ENCODE measurements at regions not wholly inside any gene's neighbourhood (a gene's known extent, or its start where the extent isn't known, plus 50 kb on each side); places are given as distances from the start of the nearest gene placed in this dataset.

GRCh38 chr4:173912384-173912783 lies 371.1 kb downstream of the FBXO8 start:
- H2BK15ac ChIP-seq (ENCODE audit: low read depth, low read length), result no peak overlapping the region
- no peak overlapping the region for H2AK5ac ChIP-seq (ENCODE audit: insufficient read length, low read length)
- no peak overlapping the region for H3K23ac ChIP-seq (ENCODE audit: insufficient read length, low read depth, low read length)
- Mint-ChIP-seq H3K4me3 (no peak overlapping the region), H3K9me3 (no peaks in the 10 kb centered on the region), H3K27ac (no peak overlapping the region), H3K36me3 (ENCODE audit: insufficient read depth in 1 of 3, low read depth in 3 of 3) (no peaks in the 10 kb centered on the region), H3K4me1 (peaks cover 2 to 3% of the 10 kb centered on the region in 2 experiments; a peak in 3 of 4 replicates), H3K27me3 (ENCODE audit: low read depth) (no peaks in the 10 kb centered on the region)
- no peaks in the 10 kb centered on the region for H3K79me1 ChIP-seq (ENCODE audit: insufficient read depth, low read depth, low read length, poor library complexity, severe bottlenecking)
- no peak overlapping the region for H2BK120ac ChIP-seq (ENCODE audit: low read depth, low read length, poor library complexity, severe bottlenecking)
- no peaks in the 10 kb centered on the region for H3K4me1 ChIP-seq (ENCODE audit: insufficient read depth, low read length)
- H3T11ph ChIP-seq (ENCODE audit: low read length), result no peak overlapping the region
- no peak for TF ChIP-seq CTCF (conservative IDR thresholded peaks at IDR 0.05)
- no peaks in the 10 kb centered on the region for H3K27me3 ChIP-seq (ENCODE audit: insufficient read depth, low read length)
- no peak overlapping the region for H3K4ac ChIP-seq (ENCODE audit: low read depth, low read length)
- no CpG with 5 or more reads among the region's 1 CpG for WGBS (ENCODE audit: extremely low coverage, insufficient read length, low lambda C conversion rate)
- H2BK20ac ChIP-seq (ENCODE audit: low read depth, low read length, poor library complexity, severe bottlenecking), result no peak overlapping the region
- H4K20me1 ChIP-seq (ENCODE audit: control insufficient read depth, insufficient read depth, insufficient read length), result no peaks in the 10 kb centered on the region
- no peak overlapping the region for H4K91ac ChIP-seq (ENCODE audit: insufficient read length, low read depth, low read length)
- H2BK5ac ChIP-seq (ENCODE audit: insufficient read length, low read length), result no peak overlapping the region
- H2BK12ac ChIP-seq (ENCODE audit: insufficient read length, low read depth, low read length), result no peak overlapping the region
- no peak overlapping the region for H3K18ac ChIP-seq (ENCODE audit: insufficient read length, low read depth, low read length)
- DNase-seq, result no peak
- H4K8ac ChIP-seq (replicated peaks; ENCODE audit: insufficient read length, low read depth, low read length), result no peak overlapping the region
- no peak overlapping the region for H3K9ac ChIP-seq (ENCODE audit: extremely low read depth, insufficient read length, low read length)
- H3K9me3 ChIP-seq (ENCODE audit: control insufficient read depth, low read depth, low read length), result no peaks in the 10 kb centered on the region
- no peak overlapping the region for H3K4me2 ChIP-seq (ENCODE audit: insufficient read depth, insufficient read length, low read length)
- no peak overlapping the region for H2AFZ ChIP-seq (ENCODE audit: low read length)
- H3K27ac ChIP-seq (ENCODE audit: insufficient read length, low read depth, low read length), result no peak overlapping the region
- no peak overlapping the region for H3K14ac ChIP-seq (ENCODE audit: insufficient read depth, low read length)
- no peak overlapping the region for H4K5ac ChIP-seq (ENCODE audit: insufficient read length, low read depth, low read length)
- no peaks in the 10 kb centered on the region for H3K23me2 ChIP-seq (ENCODE audit: insufficient read length, low read depth, low read length, poor library complexity, severe bottlenecking)
- H3K79me2 ChIP-seq (ENCODE audit: insufficient read depth, low read length), result no peaks in the 10 kb centered on the region
- no peak overlapping the region for H3K56ac ChIP-seq (ENCODE audit: insufficient read length, low read depth, low read length)
